Fibroblast of skin of right quadriceps (primary cell): ENCODE measurements at regions not wholly inside any gene's neighbourhood (a gene's known extent, or its start where the extent isn't known, plus 50 kb on each side); places are given as distances from the start of the nearest gene placed in this dataset.
A peak's percentile ranks its signal among the peaks of the same experiment; 100 is the strongest.

Source experiments
- DNase-seq: peaks from one replicate; pipeline ENCODE4 v3.0.0-alpha.2; 2013

- no peak for DNase-seq
Measured at GRCh38 chr18:34598120-34598635, 111.9 kb upstream of the DTNA start.

- peak; percentile 24 for DNase-seq
Measured at GRCh38 chr18:34600158-34600557, 109.9 kb upstream of the DTNA start.

DNA sequence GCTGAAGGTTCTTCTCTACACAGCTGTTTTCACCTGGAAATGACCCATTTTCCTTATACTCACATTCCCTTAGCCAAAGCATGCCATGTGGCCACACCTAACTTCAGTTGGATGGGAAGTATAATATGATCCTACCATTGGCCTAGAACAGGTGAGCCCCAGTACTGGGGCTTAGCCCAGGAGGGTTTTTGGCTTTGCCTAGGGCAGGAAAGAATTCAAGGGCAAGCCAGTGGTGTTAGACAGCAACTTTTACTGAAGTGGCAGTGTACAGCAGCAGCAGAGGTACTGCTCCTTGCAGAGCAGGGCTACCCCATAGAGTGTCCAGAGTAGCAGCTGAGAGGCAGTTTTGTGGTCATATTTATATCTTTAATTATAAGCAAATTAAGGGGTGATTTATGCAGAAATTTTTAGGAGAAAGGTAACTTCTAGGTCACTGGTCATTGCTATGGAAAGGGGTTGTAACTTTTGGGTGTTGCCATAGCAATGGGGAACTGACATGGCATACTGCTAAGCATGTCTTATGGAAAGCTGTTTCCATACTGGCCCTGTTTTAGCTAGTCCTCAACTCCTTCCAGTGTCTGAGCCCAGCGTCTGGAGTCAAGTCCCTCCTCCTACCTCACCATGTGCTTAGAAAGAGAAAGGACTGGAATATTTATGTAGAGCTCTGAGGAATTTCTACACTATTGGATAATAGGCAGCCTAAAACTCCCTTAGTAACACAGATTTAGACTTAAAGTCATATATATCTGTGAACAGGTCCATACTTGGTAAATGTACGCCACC lies 109.0 kb upstream of the DTNA start:
- DNase-seq = no peak

- DNase-seq = peak; percentile 15
Measured at GRCh38 chr18:34604591-34604990, 105.5 kb upstream of the DTNA start.

DNA sequence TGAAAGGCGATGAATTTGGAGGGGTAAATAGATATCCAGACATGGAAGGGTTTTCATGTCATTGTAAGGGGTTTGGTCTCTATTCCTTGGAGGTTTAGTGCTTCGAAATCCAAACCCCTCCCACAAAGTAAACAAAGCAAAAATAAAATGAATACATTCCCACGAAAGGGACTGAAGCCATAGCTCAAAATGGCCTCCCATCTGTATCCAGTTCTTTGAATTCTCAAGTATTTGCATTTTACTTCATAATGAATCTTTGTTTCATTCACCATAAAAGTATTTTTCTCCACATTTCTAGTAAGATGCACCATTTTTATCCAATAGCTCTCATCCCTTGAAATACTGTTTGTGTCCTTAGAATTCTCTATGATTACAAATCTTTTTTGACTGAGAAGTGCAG lies 103.2 kb upstream of the DTNA start:
- no peak for DNase-seq

- DNase-seq = no peak
Measured at GRCh38 chr18:34608064-34608463, 102.0 kb upstream of the DTNA start.

DNA sequence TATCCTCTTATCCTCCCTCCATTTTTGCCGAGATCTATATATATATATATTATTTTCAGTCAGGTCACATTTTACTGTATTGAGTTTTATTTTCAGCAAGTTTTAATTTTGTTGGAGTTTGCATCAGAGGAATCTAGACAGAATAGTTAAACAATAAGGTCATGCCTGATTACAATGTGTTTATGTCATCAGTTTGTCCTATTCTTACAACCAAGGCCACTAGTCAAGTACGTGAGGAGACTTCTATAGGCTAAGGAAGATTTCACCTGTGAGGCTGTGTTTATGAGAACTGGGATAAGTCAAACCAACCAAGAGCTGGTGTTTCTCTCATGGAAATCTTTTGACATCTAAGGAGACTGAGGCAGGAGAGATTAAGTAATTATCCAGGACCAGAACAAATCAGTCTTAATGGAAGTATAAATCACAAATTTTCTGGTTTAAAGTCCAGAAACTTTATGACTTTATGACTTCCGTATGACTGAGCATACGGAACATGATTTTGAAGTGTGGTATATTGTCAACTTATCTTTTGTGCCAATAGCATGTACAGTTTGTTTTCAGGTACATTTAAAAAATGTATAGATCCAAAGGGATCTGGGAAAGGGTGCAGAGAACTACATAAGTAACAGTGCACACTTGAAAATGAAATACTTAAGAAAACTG lies 100.0 kb upstream of the DTNA start:
- no peak for DNase-seq

DNA sequence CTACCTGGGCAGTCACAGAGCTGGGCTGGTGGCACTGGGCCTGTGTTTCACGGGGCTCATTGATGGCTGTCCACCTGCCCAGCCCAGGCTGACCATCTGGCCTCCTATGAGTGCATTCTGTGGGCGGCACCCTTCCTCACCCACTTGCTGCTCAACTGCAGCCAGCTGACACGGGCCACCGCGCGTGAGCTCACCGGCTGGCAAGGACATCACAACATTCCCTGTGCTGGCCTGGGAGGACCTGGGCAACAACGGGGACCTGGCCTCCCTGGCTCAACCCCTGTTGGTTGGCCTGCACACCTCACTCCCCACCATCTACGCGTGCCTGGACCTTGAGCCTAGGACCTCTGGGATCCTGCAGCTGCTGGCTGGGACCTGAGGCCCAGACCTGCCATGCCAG lies 98.2 kb upstream of the DTNA start:
- DNase-seq = no peak

DNA sequence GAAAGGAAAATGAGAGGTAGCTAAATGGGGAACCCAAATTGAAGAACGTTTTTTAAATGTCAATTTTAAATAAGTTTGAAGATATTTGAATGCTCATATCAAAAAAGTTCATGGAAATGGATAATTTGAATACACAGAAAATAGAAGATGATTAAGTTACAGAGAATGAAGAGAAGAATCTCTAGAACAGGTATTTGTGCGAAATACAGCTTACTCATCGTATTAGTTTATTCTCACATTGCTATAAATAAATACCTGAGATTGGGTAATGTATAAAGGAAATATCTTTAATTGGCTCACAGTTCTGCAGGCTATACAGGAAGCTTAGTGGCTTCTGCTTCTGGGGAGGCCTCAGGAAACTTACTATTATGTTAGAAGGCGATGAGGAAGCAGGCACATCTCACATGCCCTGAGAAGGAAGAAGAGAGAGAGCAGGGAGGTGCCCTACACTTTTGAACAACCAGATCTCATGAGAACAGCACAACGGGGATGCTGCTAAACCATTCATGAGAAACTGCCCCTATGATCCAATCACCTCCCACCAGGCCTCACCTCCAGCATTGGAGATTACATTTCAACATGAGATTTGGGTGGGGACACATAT lies 89.7 kb upstream of the DTNA start:
- no peak for DNase-seq

GRCh38 chr18:34623557-34623956 lies 86.5 kb upstream of the DTNA start:
- no peak for DNase-seq

DNA sequence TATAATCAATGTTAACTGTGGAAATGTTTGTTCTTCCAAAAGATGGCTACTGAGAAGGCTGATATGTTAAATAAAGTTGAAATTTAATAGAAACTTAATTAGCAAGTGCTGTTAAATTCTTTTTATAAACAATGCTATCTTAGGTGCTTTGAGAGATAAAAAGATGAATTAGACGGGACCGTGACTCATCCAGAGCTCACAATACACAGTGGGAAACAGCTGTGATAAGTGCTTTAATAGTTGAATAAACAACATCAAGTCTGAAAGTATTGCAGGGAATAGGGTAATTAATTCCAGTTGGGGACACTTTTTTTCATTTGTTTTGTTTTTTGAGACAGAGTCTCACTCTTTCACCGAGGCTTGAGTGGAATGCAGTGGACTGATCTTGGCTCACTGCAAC lies 85.5 kb upstream of the DTNA start:
- DNase-seq = no peak

- DNase-seq = no peak
Measured at GRCh38 chr18:34626404-34627136, 83.5 kb upstream of the DTNA start.

DNA sequence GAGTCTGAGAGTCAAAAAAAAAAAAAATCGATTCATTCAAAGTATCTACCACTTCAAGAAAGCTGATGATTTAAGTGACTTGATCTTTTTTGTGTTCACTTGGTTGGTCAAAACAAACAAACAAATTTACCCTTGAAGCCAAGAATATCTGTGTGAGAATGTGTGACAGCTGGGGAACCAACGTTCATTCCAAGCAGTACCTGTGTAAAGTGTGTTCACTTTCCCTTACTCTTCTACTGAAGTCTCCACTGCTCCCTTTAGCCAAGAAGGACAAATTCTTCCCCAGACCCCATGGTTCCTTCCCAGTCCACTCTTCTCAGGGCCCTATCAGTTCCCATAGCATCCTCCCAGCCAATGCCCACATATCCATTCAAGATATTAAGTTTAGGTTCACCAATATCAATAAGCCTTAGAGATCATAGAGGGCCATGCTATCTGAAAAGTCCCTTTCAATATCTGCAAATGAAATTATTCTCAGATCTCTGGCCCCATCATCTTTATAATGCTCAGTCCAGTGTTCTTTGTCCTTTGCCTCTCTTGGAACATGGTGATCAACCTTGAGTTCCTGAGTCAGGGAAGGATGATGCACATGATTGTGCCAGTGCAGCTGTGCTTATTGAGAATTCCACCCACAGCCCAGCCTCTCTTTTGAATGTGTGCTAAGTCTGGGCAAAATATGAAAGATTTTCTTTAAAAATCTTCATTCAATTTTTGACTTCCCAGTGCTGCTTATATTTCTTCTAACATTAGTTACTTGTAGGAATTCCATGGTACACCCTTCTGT lies 82.8 kb upstream of the DTNA start:
- no peak for DNase-seq

DNA sequence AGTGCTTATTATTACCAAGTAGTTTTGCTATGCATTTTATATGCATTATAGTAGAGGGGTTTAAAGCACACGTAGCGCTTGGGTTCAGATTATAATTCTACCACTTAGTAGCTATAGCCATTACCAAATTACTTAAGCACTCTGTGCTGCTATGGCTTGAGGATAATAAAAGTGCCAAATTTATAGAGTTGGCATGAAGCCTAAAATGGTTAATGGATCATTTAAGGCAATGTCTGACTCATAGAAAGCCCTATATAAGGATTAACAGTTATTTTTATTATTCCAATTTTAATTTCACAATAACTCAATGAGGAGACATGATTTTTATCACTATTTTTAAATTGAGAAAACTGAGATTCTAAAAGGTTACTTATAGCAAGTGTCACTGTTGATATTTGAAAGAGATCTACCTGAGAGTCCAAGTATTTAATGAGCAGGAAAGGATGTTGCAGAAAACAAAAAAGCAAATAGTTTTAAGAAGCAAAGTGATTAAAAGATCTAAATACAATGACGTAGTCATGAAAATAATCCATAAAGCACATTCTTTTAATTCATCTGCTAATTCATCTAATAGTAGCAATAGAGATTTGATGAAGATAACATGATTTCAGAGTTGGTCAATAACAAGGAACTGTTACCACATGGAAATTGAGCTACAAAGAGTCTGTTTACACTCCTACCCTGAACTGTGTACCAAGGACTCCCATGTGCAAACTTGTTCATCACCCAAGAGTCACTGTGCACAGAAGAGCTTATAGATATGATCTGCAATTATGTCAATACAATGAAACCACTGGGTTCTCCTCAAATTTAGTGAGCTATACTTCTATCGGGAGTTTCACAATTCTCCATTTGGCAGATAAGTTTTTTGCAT lies 78.8 kb upstream of the DTNA start:
- DNase-seq = peak; percentile 9

GRCh38 chr18:34632321-34632720 lies 77.8 kb upstream of the DTNA start:
- no peak for DNase-seq

DNA sequence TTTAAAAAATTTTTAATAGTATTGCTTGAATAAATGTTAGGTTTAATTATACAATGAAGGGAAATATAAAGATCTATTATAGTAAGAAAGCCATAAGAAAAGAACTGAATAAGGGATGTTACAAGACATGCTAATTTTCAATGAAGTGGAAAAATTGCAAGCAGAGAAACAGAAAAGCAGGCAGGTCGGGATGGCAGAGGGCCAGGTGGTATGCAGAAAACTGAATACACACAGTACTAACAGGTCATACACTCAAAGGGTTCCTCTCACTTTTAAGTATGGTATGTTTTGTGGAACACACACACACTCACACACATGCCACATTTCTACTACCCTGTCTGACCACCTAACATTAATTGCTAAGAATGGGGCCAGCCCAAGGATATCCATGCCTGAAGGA lies 76.7 kb upstream of the DTNA start:
- DNase-seq = no peak

DNA sequence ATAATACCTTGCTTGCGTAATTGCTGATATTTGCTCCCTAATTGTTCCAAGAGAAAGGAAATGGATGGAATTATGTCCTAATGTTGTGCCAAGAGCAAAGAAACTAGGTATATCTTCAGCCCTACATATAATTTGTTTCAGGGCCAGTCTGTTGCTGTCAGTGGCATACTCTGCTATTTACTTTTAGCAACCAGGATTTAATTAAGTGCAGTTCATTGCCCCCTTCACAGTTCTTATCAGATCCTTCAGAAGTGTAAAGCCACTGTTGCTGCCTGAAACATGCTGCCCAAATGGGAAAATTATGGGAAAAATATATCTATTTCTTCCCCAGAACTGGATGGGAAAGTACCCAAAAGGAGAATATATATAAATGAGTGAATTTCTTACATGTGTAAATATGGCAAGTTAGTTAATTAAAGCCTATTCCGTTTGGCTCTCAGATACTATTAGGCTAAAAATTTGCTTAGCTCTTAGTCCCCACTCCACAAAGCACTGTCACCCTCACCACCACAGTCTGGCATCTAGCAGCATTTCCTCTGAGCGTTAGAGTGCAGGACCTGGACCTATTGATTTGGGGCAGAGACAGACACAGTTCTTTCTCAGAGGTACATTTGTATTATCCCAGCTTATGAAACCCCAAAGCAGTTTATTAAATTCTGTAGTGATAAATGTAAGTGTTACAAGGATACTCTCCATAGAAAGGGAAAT lies 72.8 kb upstream of the DTNA start:
- no peak for DNase-seq

DNA sequence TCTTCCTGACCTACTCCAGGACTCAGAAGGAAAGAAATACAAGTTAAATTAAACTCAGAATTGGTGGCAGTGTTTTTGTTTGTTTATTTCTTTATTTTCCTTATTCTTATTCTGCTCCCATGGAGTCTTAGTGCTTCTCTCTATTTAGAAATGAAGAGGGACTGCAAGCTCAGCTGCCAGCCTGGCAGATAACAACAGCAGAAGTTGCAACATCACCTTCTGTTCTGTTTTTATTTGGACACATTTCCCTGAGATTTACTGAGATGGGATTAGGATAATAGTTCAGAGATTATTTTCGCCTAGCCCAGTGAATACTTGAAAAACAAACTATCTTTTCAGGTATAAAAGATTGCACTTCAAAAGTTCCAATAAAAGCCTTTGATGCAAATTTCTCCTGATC lies 70.4 kb upstream of the DTNA start:
- no peak for DNase-seq

DNA sequence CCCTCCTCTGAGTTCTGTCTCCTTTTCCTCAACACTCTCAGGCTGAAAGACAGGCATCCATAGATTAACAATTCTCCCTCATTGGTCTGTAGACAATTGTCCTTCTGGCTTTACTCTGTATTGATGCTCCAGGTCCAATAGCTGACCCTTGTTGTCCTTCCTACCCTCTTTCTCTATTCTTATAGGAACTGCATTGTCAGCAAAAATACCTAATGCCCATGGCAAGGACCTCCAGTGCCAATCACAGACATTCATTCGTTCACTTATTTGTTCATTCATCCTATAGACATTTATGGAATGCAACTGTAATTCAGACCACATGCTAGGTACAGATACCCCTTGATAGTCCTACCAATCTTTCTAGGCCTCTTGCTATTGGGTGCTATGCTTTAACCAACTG lies 69.8 kb upstream of the DTNA start:
- no peak for DNase-seq

DNA sequence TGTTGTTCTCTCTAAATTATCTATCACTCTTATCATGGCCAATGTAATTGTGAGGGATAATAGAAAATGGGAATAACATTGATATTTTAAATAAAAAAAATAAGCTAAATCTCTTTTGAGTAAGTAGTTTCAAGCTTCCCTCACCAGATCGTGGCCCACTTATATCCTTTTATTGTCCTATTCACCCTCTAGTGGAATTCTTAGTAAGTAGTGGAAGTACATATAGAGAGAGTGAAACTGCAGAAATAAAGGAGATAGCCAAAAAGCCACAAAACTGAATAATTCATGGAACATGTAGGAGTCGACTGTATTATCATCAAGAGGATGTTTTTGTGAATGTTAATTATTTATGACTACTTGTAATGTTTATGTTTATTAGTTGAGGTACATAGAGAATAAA lies 66.1 kb upstream of the DTNA start:
- no peak for DNase-seq

GRCh38 chr18:34647251-34647650 lies 62.8 kb upstream of the DTNA start:
- DNase-seq = no peak
